Neural cell (in vitro differentiated cells): ENCODE measurements at regions not wholly inside any gene's neighbourhood (a gene's known extent, or its start where the extent isn't known, plus 50 kb on each side); places are given as distances from the start of the nearest gene placed in this dataset.

Source experiments
- H2AFZ ChIP-seq: fragments of 200-600, 300-800 bp; sonication (generic), shearing (Covaris generic); 2 replicates; pipeline ENCODE4 v1.6.0; 2014; ENCODE audit warnings: low read depth, mild to moderate bottlenecking, antibody characterized with exemption, low read length, moderate library complexity
- H3F3A ChIP-seq: fragments of 200-600 bp; shearing (Covaris generic); 2 replicates; pipeline ENCODE4 v1.6.1; 2016; ENCODE audit warnings: mild to moderate bottlenecking, moderate library complexity, mixed read lengths, antibody characterized with exemption, low read length; ENCODE audit not compliant: insufficient read depth, poor library complexity, severe bottlenecking
- H3K27ac ChIP-seq: fragments of 200-600, 300-800 bp; sonication (generic), shearing (Covaris generic); 2 replicates; pipeline ENCODE4 v1.5.1; 2014; ENCODE audit warnings: mild to moderate bottlenecking, low read length, moderate library complexity
- H3K27me3 ChIP-seq: fragments of 300-800, 200-600 bp; sonication (generic), shearing (Covaris generic); 2 replicates; pipeline ENCODE4 v1.6.0; 2014; ENCODE audit warnings: mild to moderate bottlenecking, low read depth, low read length, moderate library complexity; ENCODE audit not compliant: insufficient read depth
- H3K36me3 ChIP-seq: fragments of 300-800, 200-600 bp; sonication (generic), shearing (Covaris generic); 2 replicates; pipeline ENCODE4 v1.5.1; 2014; ENCODE audit warnings: mild to moderate bottlenecking, antibody characterized with exemption, low read length, moderate library complexity; ENCODE audit not compliant: insufficient read depth
- H3K4me2 ChIP-seq: fragments of 300-800, 200-600 bp; sonication (generic), shearing (Covaris generic); 2 replicates; pipeline ENCODE4 v1.6.0; 2014; ENCODE audit warnings: mild to moderate bottlenecking, low read length
- H3K4me3 ChIP-seq: fragments of 300-800, 200-600 bp; sonication (generic), shearing (Covaris generic); 2 replicates; pipeline ENCODE4 v1.5.1; 2014; ENCODE audit warnings: mild to moderate bottlenecking, low read length, moderate library complexity
- H3K79me2 ChIP-seq: fragments of 200-600 bp; shearing (Covaris generic); replicated peaks from 2 replicates; pipeline ENCODE4 v1.6.0; 2014; ENCODE audit warnings: mild to moderate bottlenecking, low read length, moderate library complexity; ENCODE audit not compliant: insufficient read depth
- H3K9ac ChIP-seq: fragments of 300-800, 200-600 bp; sonication (generic), shearing (Covaris generic); 2 replicates; pipeline ENCODE4 v1.6.1; 2016; ENCODE audit warnings: mild to moderate bottlenecking, low read length, mixed read lengths
- H3K9me2 ChIP-seq: fragments of 200-600 bp; shearing (Covaris generic); 2 replicates; pipeline ENCODE4 v1.6.1; 2016; ENCODE audit warnings: mild to moderate bottlenecking, low read length, mixed read lengths; ENCODE audit not compliant: insufficient read depth
- H3K9me3 ChIP-seq: fragments of 200-600, 300-800 bp; sonication (generic), shearing (Covaris generic); 2 replicates; pipeline ENCODE4 v1.6.1; 2016; ENCODE audit warnings: mild to moderate bottlenecking, mixed run types, low read length, moderate library complexity, mixed read lengths
- H4K20me1 ChIP-seq: fragments of 200-600 bp; shearing (Covaris generic); 2 replicates; pipeline ENCODE4 v1.6.1; 2016; ENCODE audit warnings: mild to moderate bottlenecking, mixed run types; ENCODE audit not compliant: insufficient read depth
- CTCF ChIP-seq: fragments of 450-650 bp; IDR thresholded peaks from 2 replicates; pipeline ENCODE4 v1.5.1; 2014; ENCODE audit warnings: antibody characterized with exemption, mild to moderate bottlenecking, moderate library complexity; ENCODE audit not compliant: poor library complexity, severe bottlenecking
- EP300 ChIP-seq: fragments of 450-650 bp; conservative IDR thresholded peaks from 2 replicates; pipeline ENCODE4 v1.6.1; 2014; ENCODE audit warnings: antibody characterized with exemption, mild to moderate bottlenecking, moderate library complexity; ENCODE audit not compliant: poor library complexity, severe bottlenecking
- EZH2 ChIP-seq: fragments of 200-600, 300-800 bp; shearing (Covaris generic), sonication (generic); IDR thresholded peaks from 2 replicates; pipeline ENCODE4 v1.6.1; 2014; ENCODE audit warnings: antibody characterized with exemption, low read length, borderline replicate concordance, mild to moderate bottlenecking; ENCODE audit not compliant: insufficient read depth, poor library complexity, severe bottlenecking
- MXI1 ChIP-seq: fragments of 450-650 bp; conservative IDR thresholded peaks from 2 replicates; pipeline ENCODE4 v1.6.1; 2014; ENCODE audit warnings: antibody characterized with exemption, mild to moderate bottlenecking; ENCODE audit not compliant: poor library complexity, severe bottlenecking
- POLR2AphosphoS5 ChIP-seq: IDR thresholded peaks from 2 replicates; pipeline ENCODE4 v1.6.1; 2012
- RAD21 ChIP-seq: fragments of 450-650 bp; conservative IDR thresholded peaks from 2 replicates; pipeline ENCODE4 v1.6.1; 2014; ENCODE audit warnings: antibody characterized with exemption, mild to moderate bottlenecking, moderate library complexity
- SMC3 ChIP-seq: fragments of 450-650 bp; conservative IDR thresholded peaks from 2 replicates; pipeline ENCODE4 v1.6.1; 2014; ENCODE audit warnings: antibody characterized with exemption, mild to moderate bottlenecking, moderate library complexity; ENCODE audit not compliant: poor library complexity
- TAF1 ChIP-seq: IDR thresholded peaks from 2 replicates; pipeline ENCODE4 v1.6.1; 2012; ENCODE audit warnings: low read depth
- TF ChIP-seq, protein P1 (sequence below): IDR thresholded peaks from 2 replicates; pipeline ENCODE4 v1.6.1; 2012; ENCODE audit warnings: borderline replicate concordance

- Histone ChIP-seq H3K9me2 (no peaks in the 10 kb centered on the region), H4K20me1 (no peaks in the 10 kb centered on the region), H3F3A (no peaks in the 10 kb centered on the region), H3K27me3 (no peaks in the 10 kb centered on the region), H3K4me3 (no peak overlapping the region), H2AFZ (no peak overlapping the region), H3K36me3 (no peaks in the 10 kb centered on the region), H3K27ac (no peak overlapping the region), H3K9me3 (no peaks in the 10 kb centered on the region), H3K79me2 (no peaks in the 10 kb centered on the region), H3K4me2 (no peak overlapping the region), H3K9ac (no peak overlapping the region)
- TF ChIP-seq EZH2 = no peak
- TF ChIP-seq CTCF = no peak
- TF ChIP-seq TAF1 = no peak
- no peak for TF ChIP-seq EP300
- TF ChIP-seq POLR2AphosphoS5 = no peak
- no peak for TF ChIP-seq RAD21
- no peak for TF ChIP-seq SMC3
- TF ChIP-seq MXI1 = no peak
- TF ChIP-seq, protein P1, sequence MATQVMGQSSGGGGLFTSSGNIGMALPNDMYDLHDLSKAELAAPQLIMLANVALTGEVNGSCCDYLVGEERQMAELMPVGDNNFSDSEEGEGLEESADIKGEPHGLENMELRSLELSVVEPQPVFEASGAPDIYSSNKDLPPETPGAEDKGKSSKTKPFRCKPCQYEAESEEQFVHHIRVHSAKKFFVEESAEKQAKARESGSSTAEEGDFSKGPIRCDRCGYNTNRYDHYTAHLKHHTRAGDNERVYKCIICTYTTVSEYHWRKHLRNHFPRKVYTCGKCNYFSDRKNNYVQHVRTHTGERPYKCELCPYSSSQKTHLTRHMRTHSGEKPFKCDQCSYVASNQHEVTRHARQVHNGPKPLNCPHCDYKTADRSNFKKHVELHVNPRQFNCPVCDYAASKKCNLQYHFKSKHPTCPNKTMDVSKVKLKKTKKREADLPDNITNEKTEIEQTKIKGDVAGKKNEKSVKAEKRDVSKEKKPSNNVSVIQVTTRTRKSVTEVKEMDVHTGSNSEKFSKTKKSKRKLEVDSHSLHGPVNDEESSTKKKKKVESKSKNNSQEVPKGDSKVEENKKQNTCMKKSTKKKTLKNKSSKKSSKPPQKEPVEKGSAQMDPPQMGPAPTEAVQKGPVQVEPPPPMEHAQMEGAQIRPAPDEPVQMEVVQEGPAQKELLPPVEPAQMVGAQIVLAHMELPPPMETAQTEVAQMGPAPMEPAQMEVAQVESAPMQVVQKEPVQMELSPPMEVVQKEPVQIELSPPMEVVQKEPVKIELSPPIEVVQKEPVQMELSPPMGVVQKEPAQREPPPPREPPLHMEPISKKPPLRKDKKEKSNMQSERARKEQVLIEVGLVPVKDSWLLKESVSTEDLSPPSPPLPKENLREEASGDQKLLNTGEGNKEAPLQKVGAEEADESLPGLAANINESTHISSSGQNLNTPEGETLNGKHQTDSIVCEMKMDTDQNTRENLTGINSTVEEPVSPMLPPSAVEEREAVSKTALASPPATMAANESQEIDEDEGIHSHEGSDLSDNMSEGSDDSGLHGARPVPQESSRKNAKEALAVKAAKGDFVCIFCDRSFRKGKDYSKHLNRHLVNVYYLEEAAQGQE = no peak
Measured at GRCh38 chr18:42564761-42565160, 550.7 kb downstream of the RIT2 start.

- Histone ChIP-seq H3K79me2 (no peaks in the 10 kb centered on the region), H2AFZ (no peak overlapping the region), H3K9me3 (no peaks in the 10 kb centered on the region), H3K9me2 (no peaks in the 10 kb centered on the region), H3K9ac (no peak overlapping the region), H4K20me1 (no peaks in the 10 kb centered on the region), H3F3A (no peaks in the 10 kb centered on the region), H3K4me2 (no peak overlapping the region), H3K4me3 (no peak overlapping the region), H3K27me3 (no peaks in the 10 kb centered on the region), H3K27ac (no peak overlapping the region), H3K36me3 (no peaks in the 10 kb centered on the region)
- TF ChIP-seq SMC3 = no peak
- no peak for TF ChIP-seq EP300
- TF ChIP-seq POLR2AphosphoS5 = no peak
- no peak for TF ChIP-seq MXI1
- no peak for TF ChIP-seq RAD21
- no peak for TF ChIP-seq TAF1
- no peak for TF ChIP-seq EZH2
- TF ChIP-seq, protein P1 = no peak
- TF ChIP-seq CTCF = no peak
Measured at GRCh38 chr18:42568773-42569172, 546.7 kb downstream of the RIT2 start.
